C4-2B (cell line): ENCODE measurements at regions not wholly inside any gene's neighbourhood (a gene's known extent, or its start where the extent isn't known, plus 50 kb on each side); places are given as distances from the start of the nearest gene placed in this dataset.

Experiments
- CTCF ChIP-seq: fragments of 450-650 bp; conservative IDR thresholded peaks from 2 replicates; pipeline ENCODE4 v1.5.1; 2017; ENCODE audit warnings: mild to moderate bottlenecking
- ZFX ChIP-seq: fragments of 450-650 bp; IDR thresholded peaks from 2 replicates; pipeline ENCODE4 v1.6.1; 2017

DNA sequence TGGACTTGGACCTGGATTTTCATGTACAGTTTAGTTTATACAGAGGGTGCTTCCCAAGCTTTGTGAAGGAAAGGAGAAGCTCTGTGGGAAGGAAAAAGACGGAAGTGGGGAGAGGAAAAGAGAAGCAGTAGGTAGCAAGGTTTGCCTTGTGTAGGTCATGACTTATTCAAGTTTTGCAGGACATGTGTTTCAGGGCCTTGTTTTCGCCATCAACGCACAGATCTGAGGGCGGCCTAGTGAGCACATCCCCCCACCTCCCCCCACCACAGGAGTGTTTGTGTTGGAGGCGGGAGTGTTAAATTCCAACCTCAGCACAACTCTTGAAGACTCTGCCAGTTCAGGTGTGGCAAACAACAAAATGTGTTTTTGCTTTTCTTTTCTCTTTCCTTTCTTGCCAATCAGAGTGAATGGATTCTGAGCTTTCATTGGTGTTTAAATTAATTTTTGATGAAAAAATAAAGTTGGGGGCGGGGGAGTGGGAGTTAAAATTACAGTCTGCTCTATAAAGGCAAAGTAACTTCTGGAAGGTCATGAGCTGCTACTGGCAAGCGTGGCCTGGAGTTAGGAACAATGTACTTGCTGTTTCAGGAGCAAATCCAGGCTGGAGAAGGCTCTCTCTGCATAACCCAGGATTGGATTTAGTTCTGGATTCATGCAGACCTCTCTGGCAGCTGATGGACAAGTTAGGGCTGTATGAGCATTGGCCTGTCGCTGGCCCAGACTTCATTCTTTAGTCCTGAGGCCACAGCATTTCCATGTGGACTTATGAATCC is 338.5 kb downstream of the CD83 start:
- no peak for TF ChIP-seq CTCF
- TF ChIP-seq ZFX, result no peak
